Lower leg skin (tissue), 3 donors: ENCODE measurements at regions not wholly inside any gene's neighbourhood (a gene's known extent, or its start where the extent isn't known, plus 50 kb on each side); places are given as distances from the start of the nearest gene placed in this dataset.

Experiments
- CTCF ChIP-seq, 3 donors: fragments of 450-650 bp; IDR thresholded peaks; one replicate each; pipeline ENCODE4 v1.5.1; 2016; ENCODE audit warnings: antibody characterized with exemption in 3 of 3, mild to moderate bottlenecking in 3 of 3, moderate library complexity in 2 of 3
- POLR2A ChIP-seq, 2 donors: fragments of 450-650 bp; IDR thresholded peaks; one replicate each; pipeline ENCODE4 v1.6.1; 2016 to 2017; ENCODE audit warnings: antibody characterized with exemption in 2 of 2, mild to moderate bottlenecking in 1 of 2, moderate library complexity in 1 of 2

GRCh38 chr6:9295644-9296043 is 860.3 kb upstream of the SLC35B3 start:
- TF ChIP-seq CTCF (IDR thresholded peaks at IDR 0.05) (no peak), POLR2A (IDR thresholded peaks at IDR 0.05) (no peak)
